ENCODE measurements at regions not wholly inside any gene's neighbourhood (a gene's known extent, or its start where the extent isn't known, plus 50 kb on each side); places are given as distances from the start of the nearest gene placed in this dataset.

DNA sequence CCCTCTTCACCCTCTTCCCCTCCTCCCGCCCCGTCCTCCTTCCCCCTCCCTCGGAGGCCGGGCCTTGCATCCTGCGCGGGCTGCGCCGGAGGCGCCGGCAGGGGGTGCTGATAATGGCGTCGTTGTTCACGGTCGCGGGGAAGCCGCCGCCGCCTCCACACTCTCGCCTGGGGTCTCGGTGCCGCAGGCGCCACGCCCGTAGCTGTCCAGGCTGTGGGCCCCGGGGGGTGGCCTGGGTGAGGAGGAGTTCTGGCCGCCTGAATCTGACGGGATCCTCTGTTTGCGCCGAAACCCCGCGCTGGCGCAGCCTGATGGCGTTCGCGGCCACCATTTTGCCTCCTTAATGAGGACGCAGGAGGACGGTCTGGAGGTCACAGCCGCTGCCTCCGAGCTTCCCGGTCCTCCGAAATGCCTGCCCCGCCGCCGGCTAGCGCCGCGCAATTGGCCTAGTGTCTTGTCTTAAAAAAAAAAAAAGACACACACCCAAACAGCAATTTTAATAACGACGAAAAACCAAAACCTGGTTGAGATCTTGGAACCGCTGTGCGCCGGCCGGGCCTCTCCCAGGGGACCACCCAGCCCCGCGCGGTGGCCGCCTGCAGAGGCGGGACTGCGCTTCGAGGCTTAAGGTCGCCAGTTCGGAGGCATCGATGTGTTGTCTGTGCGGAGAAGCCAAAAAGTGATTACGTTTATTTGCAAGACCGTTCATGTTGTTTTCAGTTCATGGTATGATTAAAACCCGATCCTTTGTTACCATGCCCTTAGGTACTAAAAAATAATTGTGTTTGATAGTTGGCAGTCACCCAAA lies 106.6 kb upstream of the HNRNPU start:
- TF ChIP-seq, protein P1, sequence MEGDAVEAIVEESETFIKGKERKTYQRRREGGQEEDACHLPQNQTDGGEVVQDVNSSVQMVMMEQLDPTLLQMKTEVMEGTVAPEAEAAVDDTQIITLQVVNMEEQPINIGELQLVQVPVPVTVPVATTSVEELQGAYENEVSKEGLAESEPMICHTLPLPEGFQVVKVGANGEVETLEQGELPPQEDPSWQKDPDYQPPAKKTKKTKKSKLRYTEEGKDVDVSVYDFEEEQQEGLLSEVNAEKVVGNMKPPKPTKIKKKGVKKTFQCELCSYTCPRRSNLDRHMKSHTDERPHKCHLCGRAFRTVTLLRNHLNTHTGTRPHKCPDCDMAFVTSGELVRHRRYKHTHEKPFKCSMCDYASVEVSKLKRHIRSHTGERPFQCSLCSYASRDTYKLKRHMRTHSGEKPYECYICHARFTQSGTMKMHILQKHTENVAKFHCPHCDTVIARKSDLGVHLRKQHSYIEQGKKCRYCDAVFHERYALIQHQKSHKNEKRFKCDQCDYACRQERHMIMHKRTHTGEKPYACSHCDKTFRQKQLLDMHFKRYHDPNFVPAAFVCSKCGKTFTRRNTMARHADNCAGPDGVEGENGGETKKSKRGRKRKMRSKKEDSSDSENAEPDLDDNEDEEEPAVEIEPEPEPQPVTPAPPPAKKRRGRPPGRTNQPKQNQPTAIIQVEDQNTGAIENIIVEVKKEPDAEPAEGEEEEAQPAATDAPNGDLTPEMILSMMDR (IDR thresholded peaks at IDR 0.05), result peak; percentile 50 to 81 (median 64)
- peak; percentile 63 for TF ChIP-seq POLR2A (IDR thresholded peaks at IDR 0.05)
- peak; percentile 74 for TF ChIP-seq POLR2AphosphoS5 (IDR thresholded peaks at IDR 0.05)

All from prostate gland (tissue), 2 donors.